Body of pancreas (tissue), 4 donors: ENCODE measurements at regions not wholly inside any gene's neighbourhood (a gene's known extent, or its start where the extent isn't known, plus 50 kb on each side); places are given as distances from the start of the nearest gene placed in this dataset.

Experiments
- POLR2A ChIP-seq, 3 donors: fragments of 450-650 bp; IDR thresholded peaks; one replicate each; pipeline ENCODE4 v1.6.1; 2016; ENCODE audit warnings: antibody characterized with exemption in 3 of 3, mild to moderate bottlenecking in 2 of 3
- TF ChIP-seq, protein P1 (sequence below), 7 experiments: fragments of 450-650 bp in 4 of 7; fragments of 200-600 bp in 3 of 7; sonication (generic) in 3 of 7; IDR thresholded peaks; one replicate each; pipeline ENCODE4 v1.5.1; 2016 to 2019; ENCODE audit warnings: antibody characterized with exemption in 7 of 7

DNA sequence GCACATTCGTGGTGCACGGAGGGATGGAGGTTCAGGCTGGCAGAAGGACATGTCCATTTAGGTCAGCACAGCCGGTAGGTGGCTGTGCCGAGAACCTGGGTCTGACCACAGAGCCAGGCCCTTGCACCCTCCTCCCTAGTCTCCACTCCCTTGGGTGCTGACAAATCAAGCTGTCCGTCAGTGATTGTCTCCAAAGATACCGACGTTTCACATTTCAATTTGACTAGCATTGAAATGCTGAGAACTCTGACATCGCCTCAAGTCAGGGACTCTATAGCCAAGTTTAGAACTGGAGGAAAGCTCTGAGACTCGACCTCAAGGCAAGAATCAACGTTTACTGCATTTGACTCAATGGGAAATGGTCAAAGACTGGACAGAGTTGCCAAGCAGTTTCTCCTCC is 1321.1 kb downstream of the TBC1D22A start:
- TF ChIP-seq, protein P1, sequence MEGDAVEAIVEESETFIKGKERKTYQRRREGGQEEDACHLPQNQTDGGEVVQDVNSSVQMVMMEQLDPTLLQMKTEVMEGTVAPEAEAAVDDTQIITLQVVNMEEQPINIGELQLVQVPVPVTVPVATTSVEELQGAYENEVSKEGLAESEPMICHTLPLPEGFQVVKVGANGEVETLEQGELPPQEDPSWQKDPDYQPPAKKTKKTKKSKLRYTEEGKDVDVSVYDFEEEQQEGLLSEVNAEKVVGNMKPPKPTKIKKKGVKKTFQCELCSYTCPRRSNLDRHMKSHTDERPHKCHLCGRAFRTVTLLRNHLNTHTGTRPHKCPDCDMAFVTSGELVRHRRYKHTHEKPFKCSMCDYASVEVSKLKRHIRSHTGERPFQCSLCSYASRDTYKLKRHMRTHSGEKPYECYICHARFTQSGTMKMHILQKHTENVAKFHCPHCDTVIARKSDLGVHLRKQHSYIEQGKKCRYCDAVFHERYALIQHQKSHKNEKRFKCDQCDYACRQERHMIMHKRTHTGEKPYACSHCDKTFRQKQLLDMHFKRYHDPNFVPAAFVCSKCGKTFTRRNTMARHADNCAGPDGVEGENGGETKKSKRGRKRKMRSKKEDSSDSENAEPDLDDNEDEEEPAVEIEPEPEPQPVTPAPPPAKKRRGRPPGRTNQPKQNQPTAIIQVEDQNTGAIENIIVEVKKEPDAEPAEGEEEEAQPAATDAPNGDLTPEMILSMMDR (IDR thresholded peaks at IDR 0.05): no peak
- no peak for TF ChIP-seq POLR2A (IDR thresholded peaks at IDR 0.05)
